Liver (tissue), 7 donors: ENCODE measurements at regions not wholly inside any gene's neighbourhood (a gene's known extent, or its start where the extent isn't known, plus 50 kb on each side); places are given as distances from the start of the nearest gene placed in this dataset.

Experiments used
- DNase-seq: peaks from one replicate; pipeline ENCODE4 v3.0.0-alpha.2; 2017; ENCODE audit warnings: low spot score
- H3K27ac ChIP-seq, 2 donors: one replicate each; pipeline ENCODE4 v1.7.0; 2013; ENCODE audit warnings: inconsistent platforms in 2 of 2, low read length in 2 of 2, control low read depth in 1 of 2, low read depth in 1 of 2, mild to moderate bottlenecking in 1 of 2
- H3K27me3 ChIP-seq, 4 donors: one replicate each; pipeline versions ENCODE4 v1.6.1 to v1.7.0; 2013; ENCODE audit warnings: low read length in 3 of 4, inconsistent platforms in 1 of 4, mild to moderate bottlenecking in 1 of 4, moderate library complexity in 1 of 4; ENCODE audit not compliant: control insufficient read depth in 4 of 4, insufficient read depth in 4 of 4
- H3K36me3 ChIP-seq, 4 donors: one replicate each; pipeline versions ENCODE4 v1.6.1 to v1.7.0; 2013; ENCODE audit warnings: low read length in 3 of 4, mild to moderate bottlenecking in 3 of 4, low read depth in 1 of 4, moderate library complexity in 1 of 4; ENCODE audit not compliant: control insufficient read depth in 4 of 4, insufficient read depth in 3 of 4
- H3K4me1 ChIP-seq, 4 donors: one replicate each; pipeline versions ENCODE4 v1.6.1 to v1.7.0; 2013; ENCODE audit warnings: low read length in 3 of 4, mild to moderate bottlenecking in 3 of 4, moderate library complexity in 1 of 4; ENCODE audit not compliant: control insufficient read depth in 4 of 4, insufficient read depth in 4 of 4
- H3K4me3 ChIP-seq, 3 donors: one replicate each; pipeline versions ENCODE4 v1.6.1 to v1.7.0; 2013; ENCODE audit warnings: low read length in 3 of 3, control low read depth in 1 of 3, low read depth in 1 of 3, mild to moderate bottlenecking in 1 of 3
- H3K9ac ChIP-seq, 2 donors: one replicate each; pipeline ENCODE4 v1.7.0; 2013; ENCODE audit warnings: low read length in 2 of 2, mild to moderate bottlenecking in 2 of 2, moderate library complexity in 2 of 2, control low read depth in 1 of 2, low read depth in 1 of 2
- H3K9me3 ChIP-seq, 4 donors: one replicate each; pipeline versions ENCODE4 v1.6.1 to v1.7.0; 2013; ENCODE audit warnings: low read length in 3 of 4; ENCODE audit not compliant: control insufficient read depth in 4 of 4
- ATF3 ChIP-seq: IDR thresholded peaks from 2 replicates; pipeline ENCODE4 v1.6.1; 2016; ENCODE audit warnings: antibody characterized with exemption
- EGR1 ChIP-seq, 2 donors: IDR thresholded peaks; 2 replicates each; pipeline ENCODE4 v1.6.1; 2016 to 2018; ENCODE audit warnings: antibody characterized with exemption in 2 of 2, low read depth in 2 of 2
- FOXA1 ChIP-seq: IDR thresholded peaks from 2 replicates; pipeline ENCODE4 v1.6.1; 2016; ENCODE audit warnings: antibody characterized with exemption
- FOXA2 ChIP-seq: IDR thresholded peaks from 2 replicates; pipeline ENCODE4 v1.6.1; 2016; ENCODE audit warnings: antibody characterized with exemption
- GABPA ChIP-seq, 2 donors: IDR thresholded peaks in 1 of 2; conservative IDR thresholded peaks in 1 of 2; 2 replicates each; pipeline ENCODE4 v1.6.1; 2016; ENCODE audit warnings: antibody characterized with exemption in 2 of 2, mild to moderate bottlenecking in 1 of 2, moderate library complexity in 1 of 2
- HNF4A ChIP-seq, 2 donors: conservative IDR thresholded peaks; 2 replicates each; pipeline ENCODE4 v1.6.1; 2016; ENCODE audit warnings: antibody characterized with exemption in 2 of 2, mild to moderate bottlenecking in 2 of 2
- HNF4G ChIP-seq: IDR thresholded peaks from 2 replicates; pipeline ENCODE4 v1.6.1; 2016; ENCODE audit warnings: antibody characterized with exemption
- JUND ChIP-seq, 2 donors: IDR thresholded peaks; 2 replicates each; pipeline ENCODE4 v1.6.1; 2016; ENCODE audit warnings: antibody characterized with exemption in 2 of 2
- MAX ChIP-seq: IDR thresholded peaks from 2 replicates; pipeline ENCODE4 v1.6.1; 2016; ENCODE audit warnings: antibody characterized with exemption
- NR2F2 ChIP-seq: IDR thresholded peaks from 2 replicates; pipeline ENCODE4 v1.6.1; 2016; ENCODE audit warnings: antibody characterized with exemption
- RAD21 ChIP-seq, 2 donors: IDR thresholded peaks; 2 replicates each; pipeline ENCODE4 v1.6.1; 2016; ENCODE audit warnings: antibody characterized with exemption in 2 of 2, mild to moderate bottlenecking in 2 of 2
- REST ChIP-seq: IDR thresholded peaks from 2 replicates; pipeline ENCODE4 v1.6.1; 2016; ENCODE audit warnings: antibody characterized with exemption, mild to moderate bottlenecking
- RXRA ChIP-seq, 2 donors: IDR thresholded peaks; 2 replicates each; pipeline ENCODE4 v1.6.1; 2017 to 2018; ENCODE audit warnings: antibody characterized with exemption in 2 of 2, mild to moderate bottlenecking in 1 of 2
- SP1 ChIP-seq: IDR thresholded peaks from 2 replicates; pipeline ENCODE4 v1.6.1; 2018; ENCODE audit warnings: antibody characterized with exemption, mild to moderate bottlenecking
- TAF1 ChIP-seq: conservative IDR thresholded peaks from 2 replicates; pipeline ENCODE4 v1.6.1; 2016; ENCODE audit warnings: antibody characterized with exemption, mild to moderate bottlenecking
- YY1 ChIP-seq: IDR thresholded peaks from 2 replicates; pipeline ENCODE4 v1.6.1; 2016; ENCODE audit warnings: antibody characterized with exemption, mild to moderate bottlenecking
- ZBTB33 ChIP-seq: IDR thresholded peaks from 2 replicates; pipeline ENCODE4 v1.6.1; 2016; ENCODE audit warnings: antibody characterized with exemption
- WGBS: extraction: QIAGEN DNeasy Blood & Tissue Kit; methylation state at CpG from one replicate; pipeline ENCODE4 v1.1.7; 2013; 5-methylcytosine and 5-hydroxymethylcytosine counted together
- donor health status: healthy.
- donor health status: healthy.
- donor health status: healthy.
- donor health status: healthy.

- TF ChIP-seq ZBTB33 (no peak), RAD21 (IDR thresholded peaks at IDR 0.05) (no peak), HNF4A (conservative IDR thresholded peaks at IDR 0.05) (no peak), SP1 (no peak), EGR1 (IDR thresholded peaks at IDR 0.05; ENCODE audit: low read depth in 2 of 2) (no peak)
Measured at GRCh38 chr2:121001641-121002040, 266.0 kb downstream of the GLI2 start (continued).

- no peak overlapping the region for H3K27ac ChIP-seq
- no peaks in the 10 kb centered on the region for H3K27me3 ChIP-seq
- H3K4me1 ChIP-seq = no peaks in the 10 kb centered on the region
- no peak for DNase-seq
- TF ChIP-seq YY1 = no peak
- TF ChIP-seq ATF3 = no peak
- TF ChIP-seq GABPA (IDR thresholded peaks at IDR 0.05 in 1 of 2, conservative IDR thresholded peaks at IDR 0.05 in 1 of 2) = no peak
- TF ChIP-seq FOXA1 = no peak
- no peak for TF ChIP-seq SP1
- no peak for TF ChIP-seq NR2F2
- no peak for TF ChIP-seq RAD21 (IDR thresholded peaks at IDR 0.05)
- TF ChIP-seq JUND (IDR thresholded peaks at IDR 0.05) = no peak
- TF ChIP-seq RXRA (IDR thresholded peaks at IDR 0.05) = no peak
- TF ChIP-seq EGR1 (IDR thresholded peaks at IDR 0.05; ENCODE audit: low read depth in 2 of 2) = no peak
- no peak for TF ChIP-seq MAX
- no peak for TF ChIP-seq FOXA2
- no peak for TF ChIP-seq TAF1
- no peak for TF ChIP-seq REST
- H3K9me3 ChIP-seq = peaks cover 0 to 2% (median 0%) of the 10 kb centered on the region in 4 donors
- WGBS = 0% methylated on average over 1 of the region's 1 CpG
- no peak overlapping the region for H3K9ac ChIP-seq
- H3K4me3 ChIP-seq = no peak overlapping the region
- H3K36me3 ChIP-seq = no peaks in the 10 kb centered on the region
Measured at GRCh38 chr2:121002597-121002996, 266.9 kb downstream of the GLI2 start.

GRCh38 chr2:121003391-121003790 lies 267.7 kb downstream of the GLI2 start:
- Histone ChIP-seq H3K4me1 (no peaks in the 10 kb centered on the region), H3K4me3 (no peak overlapping the region), H3K9me3 (peaks cover 0 to 2% (median 0%) of the 10 kb centered on the region in 4 donors), H3K27ac (no peak overlapping the region), H3K36me3 (no peaks in the 10 kb centered on the region), H3K9ac (no peak overlapping the region), H3K27me3 (no peaks in the 10 kb centered on the region)
- WGBS = 64% methylated on average over 5 of the region's 5 CpGs
- no peak for DNase-seq
- TF ChIP-seq TAF1 (no peak), REST (no peak), RAD21 (IDR thresholded peaks at IDR 0.05) (no peak), GABPA (IDR thresholded peaks at IDR 0.05 in 1 of 2, conservative IDR thresholded peaks at IDR 0.05 in 1 of 2) (no peak), HNF4G (no peak), ATF3 (no peak), EGR1 (IDR thresholded peaks at IDR 0.05; ENCODE audit: low read depth in 2 of 2) (no peak), JUND (IDR thresholded peaks at IDR 0.05) (no peak), MAX (no peak), FOXA2 (no peak), ZBTB33 (no peak), NR2F2 (no peak), HNF4A (conservative IDR thresholded peaks at IDR 0.05) (no peak)
